ENCODE measurements at regions not wholly inside any gene's neighbourhood (a gene's known extent, or its start where the extent isn't known, plus 50 kb on each side); places are given as distances from the start of the nearest gene placed in this dataset.
"Not testable (repeated sequence)": the region's sequence is repeated elsewhere in the genome, so short reads cannot be mapped to it uniquely, and the experiment has no call there.

GRCh38 chrY:21037398-21037797 is 281.5 kb downstream of the RPS4Y2 start:
- TF ChIP-seq CTCF (IDR thresholded peaks at IDR 0.05 in 4 of 5, conservative IDR thresholded peaks at IDR 0.05 in 1 of 5); POLR2A (IDR thresholded peaks at IDR 0.05): not testable (repeated sequence)
